HUES48 (cell line): ENCODE measurements at regions not wholly inside any gene's neighbourhood (a gene's known extent, or its start where the extent isn't known, plus 50 kb on each side); places are given as distances from the start of the nearest gene placed in this dataset.

ENCODE experiments used
- H3K27ac ChIP-seq: one replicate; pipeline ENCODE4 v1.7.0; 2013; ENCODE audit warnings: low read depth, low read length, inconsistent platforms
- H3K27me3 ChIP-seq: 2 replicates; pipeline ENCODE4 v1.6.1; 2013; ENCODE audit warnings: mild to moderate bottlenecking, low read length; ENCODE audit not compliant: control insufficient read depth, insufficient read depth
- H3K36me3 ChIP-seq: 2 replicates; pipeline ENCODE4 v1.6.1; 2013; ENCODE audit warnings: low read length; ENCODE audit not compliant: control insufficient read depth, insufficient read depth
- H3K4me1 ChIP-seq: 2 replicates; pipeline ENCODE4 v1.6.1; 2013; ENCODE audit warnings: mild to moderate bottlenecking, low read length; ENCODE audit not compliant: control insufficient read depth, insufficient read depth
- H3K4me3 ChIP-seq: 2 replicates; pipeline ENCODE4 v1.5.1; 2013; ENCODE audit warnings: mild to moderate bottlenecking, low read depth, low read length
- H3K9ac ChIP-seq: 2 replicates; pipeline ENCODE4 v1.6.1; 2013; ENCODE audit warnings: mild to moderate bottlenecking, low read depth, low read length, moderate library complexity
- H3K9me3 ChIP-seq: 2 replicates; pipeline ENCODE4 v1.6.1; 2013; ENCODE audit warnings: low read length; ENCODE audit not compliant: control insufficient read depth, insufficient read depth

- H3K27ac ChIP-seq = no peak overlapping the region
Measured at GRCh38 chr15:31457161-31457560, 130.5 kb downstream of the KLF13 start.

GRCh38 chr15:31457631-31458526, 131.2 kb downstream of the KLF13 start:
- H3K9me3 ChIP-seq = no peaks in the 10 kb centered on the region
- H3K4me1 ChIP-seq = no peaks in the 10 kb centered on the region; the same call in 1 of the 2 replicates
- no peak overlapping the region for H3K9ac ChIP-seq
- no peak overlapping the region for H3K27ac ChIP-seq
- no peaks in the 10 kb centered on the region for H3K36me3 ChIP-seq
- no peaks in the 10 kb centered on the region for H3K27me3 ChIP-seq
- H3K4me3 ChIP-seq = no peak overlapping the region

More at GRCh38 chr15:31457161-31457560, 130.5 kb downstream of the KLF13 start:
- H3K36me3 ChIP-seq = no peaks in the 10 kb centered on the region
- H3K9me3 ChIP-seq = no peaks in the 10 kb centered on the region
- no peaks in the 10 kb centered on the region for H3K27me3 ChIP-seq
- no peak overlapping the region for H3K9ac ChIP-seq
- no peaks in the 10 kb centered on the region; the same call in 1 of the 2 replicates for H3K4me1 ChIP-seq
- H3K4me3 ChIP-seq = no peak overlapping the region

- Histone ChIP-seq H3K4me1 (no peaks in the 10 kb centered on the region; the same call in 1 of the 2 replicates), H3K27me3 (no peaks in the 10 kb centered on the region), H3K36me3 (no peaks in the 10 kb centered on the region), H3K27ac (no peak overlapping the region), H3K9ac (no peak overlapping the region), H3K4me3 (no peak overlapping the region), H3K9me3 (no peaks in the 10 kb centered on the region)
Measured at GRCh38 chr15:31458596-31459399, 132.2 kb downstream of the KLF13 start.

GRCh38 chr15:31459400-31459748, 132.7 kb downstream of the KLF13 start:
- no peaks in the 10 kb centered on the region for H3K27me3 ChIP-seq

GRCh38 chr15:31461375-31461774, 134.7 kb downstream of the KLF13 start:
- Histone ChIP-seq H3K27me3 (no peaks in the 10 kb centered on the region), H3K36me3 (no peaks in the 10 kb centered on the region), H3K4me1 (no peaks in the 10 kb centered on the region; the same call in 1 of the 2 replicates), H3K4me3 (no peak overlapping the region), H3K27ac (no peak overlapping the region), H3K9me3 (no peaks in the 10 kb centered on the region), H3K9ac (no peak overlapping the region)

More at GRCh38 chr15:31459400-31459748, 132.7 kb downstream of the KLF13 start:
- Histone ChIP-seq H3K36me3 (no peaks in the 10 kb centered on the region), H3K4me1 (no peaks in the 10 kb centered on the region; the same call in 1 of the 2 replicates), H3K9ac (no peak overlapping the region), H3K4me3 (no peak overlapping the region), H3K27ac (no peak overlapping the region), H3K9me3 (no peaks in the 10 kb centered on the region)

- Histone ChIP-seq H3K27ac (no peak overlapping the region), H3K4me3 (no peak overlapping the region), H3K9ac (no peak overlapping the region), H3K27me3 (no peaks in the 10 kb centered on the region), H3K9me3 (no peaks in the 10 kb centered on the region), H3K4me1 (no peaks in the 10 kb centered on the region; the same call in 1 of the 2 replicates), H3K36me3 (no peaks in the 10 kb centered on the region)
Measured at GRCh38 chr15:31461911-31462480, 135.4 kb downstream of the KLF13 start.

- no peaks in the 10 kb centered on the region for H3K4me1 ChIP-seq
- no peaks in the 10 kb centered on the region for H3K9me3 ChIP-seq
- H3K27me3 ChIP-seq = no peaks in the 10 kb centered on the region
- no peak overlapping the region for H3K4me3 ChIP-seq
- no peak overlapping the region for H3K27ac ChIP-seq
- H3K9ac ChIP-seq = no peak overlapping the region
- H3K36me3 ChIP-seq = no peaks in the 10 kb centered on the region
Measured at GRCh38 chr15:31463521-31464102, 137.0 kb downstream of the KLF13 start.

GRCh38 chr15:31464216-31465082, 137.8 kb downstream of the KLF13 start:
- H3K9me3 ChIP-seq = no peaks in the 10 kb centered on the region
- H3K27me3 ChIP-seq = no peaks in the 10 kb centered on the region
- no peak overlapping the region for H3K9ac ChIP-seq
- H3K4me1 ChIP-seq = no peaks in the 10 kb centered on the region
- no peak overlapping the region for H3K27ac ChIP-seq
- H3K4me3 ChIP-seq = no peak overlapping the region
- H3K36me3 ChIP-seq = no peaks in the 10 kb centered on the region

- H3K36me3 ChIP-seq = no peaks in the 10 kb centered on the region
- H3K9me3 ChIP-seq = no peaks in the 10 kb centered on the region
- no peak overlapping the region for H3K9ac ChIP-seq
- no peak overlapping the region for H3K4me3 ChIP-seq
- H3K27ac ChIP-seq = no peak overlapping the region
- no peaks in the 10 kb centered on the region for H3K4me1 ChIP-seq
- H3K27me3 ChIP-seq = no peaks in the 10 kb centered on the region
Measured at GRCh38 chr15:31465083-31465955, 138.7 kb downstream of the KLF13 start.
